ENCODE measurements at regions not wholly inside any gene's neighbourhood (a gene's known extent, or its start where the extent isn't known, plus 50 kb on each side); places are given as distances from the start of the nearest gene placed in this dataset.

- no peak for TF ChIP-seq CTCF (IDR thresholded peaks at IDR 0.05; ENCODE audit: unreplicated experiment)
- no peak overlapping the region for H3K27ac Mint-ChIP-seq
- no peaks in the 10 kb centered on the region for H3K36me3 Mint-ChIP-seq
- peaks cover 22% of the 10 kb centered on the region for H3K9me3 Mint-ChIP-seq
- H3K4me3 Mint-ChIP-seq, result no peak overlapping the region
- H3K4me1 Mint-ChIP-seq, result no peaks in the 10 kb centered on the region
- DNase-seq (ENCODE audit: low spot score in 2 of 2, unreplicated experiment in 2 of 2), result no peak
- no peaks in the 10 kb centered on the region for H3K27me3 Mint-ChIP-seq (ENCODE audit: low read depth)
Measured at GRCh38 chr21:24705201-24705600, 902.1 kb downstream of the MRPL39 start.

GRCh38 chr21:24693779-24694178 is 913.5 kb downstream of the MRPL39 start:
- no peak overlapping the region for H3K27ac Mint-ChIP-seq
- no peak for DNase-seq (ENCODE audit: low spot score in 2 of 2, unreplicated experiment in 2 of 2)
- H3K4me1 Mint-ChIP-seq, result no peaks in the 10 kb centered on the region
- H3K36me3 Mint-ChIP-seq, result no peaks in the 10 kb centered on the region
- peaks cover 20% of the 10 kb centered on the region for H3K9me3 Mint-ChIP-seq
- no peak for TF ChIP-seq CTCF (IDR thresholded peaks at IDR 0.05; ENCODE audit: unreplicated experiment)
- H3K4me3 Mint-ChIP-seq, result no peak overlapping the region
- H3K27me3 Mint-ChIP-seq (ENCODE audit: low read depth), result no peaks in the 10 kb centered on the region

- Mint-ChIP-seq H3K4me3 (no peak overlapping the region), H3K36me3 (no peaks in the 10 kb centered on the region), H3K27me3 (ENCODE audit: low read depth) (no peaks in the 10 kb centered on the region), H3K9me3 (peaks cover 23% of the 10 kb centered on the region), H3K27ac (no peak overlapping the region), H3K4me1 (no peaks in the 10 kb centered on the region)
- no peak for TF ChIP-seq CTCF (IDR thresholded peaks at IDR 0.05; ENCODE audit: unreplicated experiment)
- DNase-seq (ENCODE audit: low spot score in 2 of 2, unreplicated experiment in 2 of 2), result no peak
Measured at GRCh38 chr21:24681456-24681855, 925.8 kb downstream of the MRPL39 start.

GRCh38 chr21:24671901-24672300 is 935.4 kb downstream of the MRPL39 start:
- Mint-ChIP-seq H3K27ac (no peak overlapping the region), H3K27me3 (ENCODE audit: low read depth) (no peaks in the 10 kb centered on the region), H3K4me3 (no peak overlapping the region), H3K36me3 (no peaks in the 10 kb centered on the region), H3K4me1 (no peaks in the 10 kb centered on the region), H3K9me3 (peaks cover 11% of the 10 kb centered on the region)
- no peak for DNase-seq (ENCODE audit: low spot score in 2 of 2, unreplicated experiment in 2 of 2)
- TF ChIP-seq CTCF (IDR thresholded peaks at IDR 0.05; ENCODE audit: unreplicated experiment), result no peak

- H3K27ac Mint-ChIP-seq, result no peak overlapping the region
- no peak for DNase-seq (ENCODE audit: low spot score in 2 of 2, unreplicated experiment in 2 of 2)
- no peak overlapping the region for H3K4me3 Mint-ChIP-seq
- H3K36me3 Mint-ChIP-seq, result no peaks in the 10 kb centered on the region
- H3K9me3 Mint-ChIP-seq, result peaks cover 22% of the 10 kb centered on the region
- TF ChIP-seq CTCF (IDR thresholded peaks at IDR 0.05; ENCODE audit: unreplicated experiment), result no peak
- no peaks in the 10 kb centered on the region for H3K27me3 Mint-ChIP-seq (ENCODE audit: low read depth)
- no peaks in the 10 kb centered on the region for H3K4me1 Mint-ChIP-seq
Measured at GRCh38 chr21:24658926-24659325, 948.4 kb downstream of the MRPL39 start.

GRCh38 chr21:24658026-24658425 is 949.3 kb downstream of the MRPL39 start:
- no peak for DNase-seq (ENCODE audit: low spot score in 2 of 2, unreplicated experiment in 2 of 2)
- no peaks in the 10 kb centered on the region for H3K4me1 Mint-ChIP-seq
- no peak overlapping the region for H3K27ac Mint-ChIP-seq
- peaks cover 26% of the 10 kb centered on the region for H3K9me3 Mint-ChIP-seq
- H3K36me3 Mint-ChIP-seq, result no peaks in the 10 kb centered on the region
- no peaks in the 10 kb centered on the region for H3K27me3 Mint-ChIP-seq (ENCODE audit: low read depth)
- no peak overlapping the region for H3K4me3 Mint-ChIP-seq
- TF ChIP-seq CTCF (IDR thresholded peaks at IDR 0.05; ENCODE audit: unreplicated experiment), result no peak

All from mesothelial cell of epicardium (in vitro differentiated cells).